SW480 (cell line): ENCODE measurements at regions not wholly inside any gene's neighbourhood (a gene's known extent, or its start where the extent isn't known, plus 50 kb on each side); places are given as distances from the start of the nearest gene placed in this dataset.

Source experiments
- DNase-seq: peaks from one replicate; pipeline ENCODE4 v3.0.0-alpha.2; 2016; ENCODE audit warnings: low spot score

DNA sequence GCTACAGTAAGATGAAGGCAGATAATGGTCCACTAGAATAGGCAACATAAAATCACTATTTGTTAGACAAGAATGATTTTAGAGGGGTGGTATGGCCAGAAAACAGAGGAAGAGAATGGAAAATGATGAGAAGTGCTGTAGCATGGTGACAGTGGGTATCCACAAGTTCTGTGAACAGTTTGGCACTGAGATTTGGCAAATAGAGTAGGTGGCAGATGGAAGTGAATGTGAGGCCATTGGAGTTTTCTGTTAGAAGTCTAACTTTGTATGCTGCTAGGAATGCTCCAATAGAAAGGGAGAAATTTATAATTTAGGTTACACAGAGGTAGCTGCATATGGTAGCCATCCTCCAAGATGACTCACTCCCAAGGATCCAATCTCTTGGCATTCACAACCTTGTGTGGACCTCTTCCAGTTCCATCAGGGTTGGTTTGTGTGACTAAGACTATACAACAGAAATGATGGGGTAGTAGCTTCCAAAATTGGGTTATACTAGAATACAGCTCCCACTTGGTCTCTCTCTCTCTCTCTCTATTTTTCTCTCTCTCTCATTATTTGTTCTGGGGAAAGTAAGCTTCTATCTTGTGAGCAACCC lies 646.9 kb upstream of the ZNF608 start:
- DNase-seq = no peak

DNA sequence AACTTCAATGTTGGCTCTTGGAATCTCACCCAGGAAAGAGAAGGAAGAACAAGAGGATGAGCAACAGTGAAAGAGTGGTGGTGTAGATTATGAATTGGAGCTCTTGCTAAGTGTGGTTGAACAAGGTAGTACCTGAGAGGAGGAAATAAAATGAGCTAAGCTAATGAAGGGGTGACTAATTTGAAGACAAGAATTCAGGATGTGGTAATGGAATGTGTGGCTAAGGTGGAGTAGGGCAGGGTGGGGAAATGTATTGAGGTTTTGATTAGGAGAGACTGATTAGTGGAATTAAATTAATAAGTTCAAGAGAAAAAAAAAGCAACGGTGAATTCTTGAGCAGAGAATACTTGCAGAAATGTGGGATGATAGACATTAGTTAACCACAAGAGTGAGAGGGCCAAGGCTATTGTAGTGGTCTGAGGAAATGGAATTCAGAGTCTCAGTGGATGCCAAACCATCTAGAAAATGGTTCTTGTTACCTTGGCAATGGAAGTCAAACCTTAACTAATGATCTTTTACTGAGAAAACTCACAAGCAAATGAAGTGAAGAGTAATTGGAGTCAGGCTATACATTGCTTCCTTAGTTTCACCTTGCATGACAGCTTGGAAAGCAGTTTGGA lies 648.3 kb upstream of the ZNF608 start:
- DNase-seq = peak; percentile 77

DNA sequence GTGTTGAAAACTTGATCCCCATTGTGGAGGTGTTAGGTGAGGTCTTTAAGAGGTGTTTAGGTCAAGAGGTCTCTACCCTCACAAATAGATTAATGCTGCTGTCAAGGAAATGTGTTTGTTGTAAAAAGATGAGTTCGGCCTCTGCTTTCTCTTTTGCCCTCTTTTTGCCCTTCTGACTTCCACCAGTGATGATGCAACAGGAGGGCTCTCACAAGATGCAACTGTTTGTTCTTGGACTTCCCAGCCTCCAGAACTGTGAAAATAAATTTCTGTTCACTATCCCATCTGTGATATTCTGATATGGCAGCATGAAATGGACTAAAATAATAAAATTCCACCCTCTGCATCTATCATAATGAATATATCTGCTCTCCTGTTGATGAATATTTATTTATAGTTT lies 650.0 kb upstream of the ZNF608 start:
- no peak for DNase-seq

DNA sequence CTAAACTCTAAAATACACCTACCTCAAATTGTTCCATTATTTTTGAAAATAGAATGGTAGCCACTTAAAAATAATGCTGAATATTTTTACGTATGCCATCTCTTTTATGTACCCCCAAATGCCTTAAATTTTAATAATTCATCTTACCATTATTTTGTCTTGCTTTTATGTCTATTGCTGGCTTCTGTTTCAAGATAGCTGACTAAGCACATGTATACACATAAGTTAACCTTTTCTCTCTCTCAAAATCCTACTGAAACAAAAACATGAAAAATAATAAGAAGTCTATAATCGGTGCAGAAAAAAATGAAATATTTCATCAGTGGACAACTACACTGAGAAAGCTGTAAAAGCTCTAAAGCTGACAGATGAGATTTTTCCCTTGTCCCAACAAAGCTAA lies 652.0 kb upstream of the ZNF608 start:
- DNase-seq = no peak

DNA sequence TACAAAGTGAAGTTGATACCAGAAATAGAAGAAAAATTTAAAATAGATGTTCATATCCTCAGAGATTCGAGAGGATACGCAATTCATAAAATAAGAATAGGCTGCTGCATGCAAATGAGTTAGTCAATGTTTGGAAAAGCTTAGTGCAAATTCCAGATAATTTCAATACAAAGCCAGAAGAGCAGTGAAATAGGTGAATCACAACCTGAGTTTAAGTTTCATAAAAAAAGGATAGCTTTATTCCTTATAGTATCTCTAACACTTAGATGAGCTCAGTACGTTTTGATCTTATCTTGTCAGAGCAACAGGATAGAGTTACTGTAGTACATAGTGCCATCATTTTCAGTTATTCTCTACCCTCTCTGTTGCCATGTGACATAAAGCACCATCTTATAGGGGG lies 653.4 kb upstream of the ZNF608 start:
- DNase-seq = no peak

DNA sequence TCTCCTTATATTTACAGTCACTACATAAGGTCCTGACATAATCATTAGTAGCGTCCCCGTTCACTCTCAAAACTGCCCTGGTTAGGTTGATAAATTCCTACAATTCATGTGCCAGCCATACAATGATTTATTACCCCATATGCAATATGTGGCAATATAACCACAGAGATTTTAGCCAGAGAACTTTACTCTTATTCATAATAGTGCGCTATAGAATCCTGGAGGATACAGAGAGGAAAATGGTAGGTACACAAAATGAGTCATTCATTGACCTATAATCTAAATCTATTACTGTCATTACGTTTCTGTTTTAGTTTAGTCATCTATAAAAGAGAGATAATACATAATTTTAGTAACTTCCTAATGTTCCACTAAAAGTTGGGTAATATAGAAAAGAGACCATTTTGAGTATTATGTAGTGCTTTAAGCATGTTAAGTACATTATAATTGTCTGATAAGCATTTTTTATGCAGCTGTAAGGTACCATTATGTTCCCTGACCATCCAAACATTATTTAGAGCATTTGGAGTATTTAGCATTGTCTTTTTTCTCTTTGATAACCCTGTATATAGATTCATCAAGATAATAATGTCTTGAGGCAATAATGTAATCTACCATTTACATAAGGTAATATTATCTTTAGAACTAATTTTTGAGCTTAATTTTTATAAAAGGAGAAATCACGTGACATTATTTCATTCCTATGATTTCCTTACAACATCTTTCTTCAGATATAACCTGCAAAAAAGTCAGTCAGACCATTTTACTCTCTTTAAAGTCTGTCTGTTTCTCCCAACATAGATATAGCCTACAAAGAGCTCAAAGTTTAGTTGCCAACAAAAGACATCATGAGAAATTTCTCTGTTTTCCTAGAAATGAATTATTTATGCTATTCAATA lies 655.5 kb upstream of the ZNF608 start:
- DNase-seq = peak; percentile 85

DNA sequence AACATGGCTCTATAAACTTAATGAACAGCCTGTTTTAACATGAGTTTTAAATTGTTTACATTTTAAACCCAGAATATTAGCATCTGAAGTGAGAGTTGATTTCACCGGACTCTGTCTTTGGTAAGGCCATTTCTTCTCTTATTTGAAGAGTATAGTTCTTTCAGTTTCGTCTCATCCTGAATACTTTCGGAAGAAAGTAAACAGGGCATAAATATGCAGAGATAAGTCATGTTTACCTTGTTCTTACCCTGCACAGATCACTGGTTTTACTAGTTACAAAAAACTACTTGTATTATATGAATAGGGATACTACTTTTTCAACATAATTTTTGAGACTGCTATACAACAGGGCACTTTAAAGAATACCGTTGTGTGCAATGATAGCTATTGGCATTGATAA lies 656.3 kb upstream of the ZNF608 start:
- no peak for DNase-seq

DNA sequence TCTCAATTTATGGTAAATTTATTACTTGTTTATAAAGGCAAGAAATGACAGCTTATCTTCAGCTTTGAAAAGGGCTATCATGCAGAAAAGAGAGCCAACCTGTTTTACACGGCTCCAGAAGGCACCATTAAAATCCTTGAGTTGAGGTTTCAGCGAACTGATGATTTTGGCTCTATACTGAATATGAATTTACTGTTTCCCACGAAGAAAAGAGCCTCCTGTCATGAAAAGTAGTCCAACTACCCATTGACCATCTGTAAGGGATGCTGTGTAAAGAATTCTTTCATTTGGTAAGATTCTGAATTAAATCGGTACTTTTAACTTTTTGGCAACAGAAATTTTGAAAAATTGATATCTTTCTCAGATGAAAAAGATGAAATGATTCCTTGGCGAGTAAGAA lies 657.6 kb upstream of the ZNF608 start:
- DNase-seq = no peak

DNA sequence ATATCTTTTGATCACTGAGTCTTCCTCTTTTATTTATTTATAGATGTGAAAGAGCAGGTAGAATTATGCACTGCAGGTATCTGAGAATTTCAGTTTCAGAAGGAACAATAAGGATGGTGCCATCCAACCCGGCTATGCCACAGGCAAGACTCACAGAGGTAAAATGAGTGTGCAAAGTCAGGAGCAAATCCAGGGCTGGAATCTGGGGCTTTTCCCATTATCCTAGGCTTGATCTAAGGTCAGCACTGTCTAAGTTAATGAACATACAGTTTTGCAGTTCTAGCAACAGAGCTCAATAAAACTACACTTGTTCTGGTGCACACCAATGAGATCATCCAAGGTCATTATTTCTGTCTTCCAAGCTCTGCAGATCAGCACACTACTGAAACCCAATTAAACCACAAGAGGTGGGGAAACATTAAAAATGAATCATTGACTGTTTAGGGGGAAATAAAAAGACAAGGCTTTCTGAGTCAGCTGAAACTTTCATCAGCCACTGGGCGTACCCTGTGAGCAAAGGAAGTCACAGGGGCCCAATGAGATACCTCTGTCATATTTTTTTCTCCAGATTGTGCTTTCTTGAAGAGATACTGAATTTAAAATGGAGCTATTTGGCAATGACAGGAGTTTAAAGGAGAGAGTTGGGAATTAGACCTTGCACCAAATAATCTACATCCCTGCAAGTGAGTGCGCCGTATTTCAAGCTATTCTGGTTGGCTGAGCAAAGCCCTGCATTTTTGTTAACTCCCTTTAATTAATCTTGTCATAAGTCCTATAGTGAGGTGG lies 662.2 kb upstream of the ZNF608 start:
- DNase-seq = peak; percentile 93

DNA sequence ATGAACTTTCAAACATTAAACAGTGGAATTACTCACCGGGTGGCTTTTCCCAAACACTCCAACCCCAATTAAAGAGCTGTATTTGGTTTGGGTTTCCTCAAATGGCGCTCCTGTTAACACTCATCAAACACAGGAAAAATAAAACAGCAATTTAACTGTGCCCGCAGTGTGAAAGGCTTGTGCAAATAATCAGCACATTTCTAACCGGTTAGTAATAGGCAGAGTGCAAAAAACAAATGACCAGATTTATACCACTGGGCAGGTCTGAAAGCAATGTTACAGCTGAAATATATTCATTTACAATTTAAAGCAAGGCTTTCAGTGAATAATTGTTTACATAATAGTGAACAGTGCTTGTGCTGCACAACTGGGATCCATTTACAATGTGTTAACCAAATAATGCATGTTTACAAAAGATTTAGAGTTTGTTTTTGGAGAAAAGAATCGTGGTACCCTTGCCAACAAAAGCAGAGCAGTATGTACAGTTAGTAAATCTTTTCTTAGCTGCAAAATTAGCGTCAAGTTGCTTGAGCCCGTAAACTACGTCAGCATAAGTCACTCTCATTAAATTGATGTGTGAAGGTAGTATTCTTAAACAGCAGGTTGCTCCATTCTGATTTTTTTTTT lies 662.9 kb upstream of the ZNF608 start:
- peak; percentile 92 for DNase-seq

DNA sequence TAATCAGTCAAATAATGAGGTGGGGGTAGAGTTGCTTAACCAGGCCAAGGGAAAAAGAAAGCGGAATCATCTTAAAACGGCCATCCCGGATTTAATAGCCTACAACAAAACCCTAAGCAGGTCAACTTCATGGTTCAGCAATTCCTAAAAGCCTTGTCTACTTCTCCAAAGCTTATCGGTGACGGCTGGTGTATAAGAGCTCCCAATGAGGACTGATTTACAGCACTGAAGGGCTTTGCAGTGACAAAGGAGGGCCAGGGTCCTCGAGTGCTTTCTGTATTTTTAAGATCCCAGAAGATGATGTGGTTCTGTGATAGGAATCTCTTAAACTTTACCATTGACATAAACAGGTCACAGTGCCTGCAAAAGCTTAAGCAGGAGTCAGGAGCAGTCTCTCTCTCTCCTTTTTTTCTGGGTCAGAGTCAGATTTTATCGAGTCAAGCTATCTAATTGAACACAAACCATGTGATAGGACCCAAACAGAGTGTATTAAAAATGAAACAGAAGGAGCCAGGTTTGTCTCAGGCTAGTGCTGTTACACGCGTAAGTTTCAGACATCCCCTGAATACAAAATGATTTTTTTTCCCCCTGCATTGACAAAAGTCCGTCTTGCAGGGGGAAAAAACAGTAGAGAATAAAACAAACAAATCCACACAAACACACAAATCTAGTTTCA lies 663.6 kb upstream of the ZNF608 start:
- no peak for DNase-seq

DNA sequence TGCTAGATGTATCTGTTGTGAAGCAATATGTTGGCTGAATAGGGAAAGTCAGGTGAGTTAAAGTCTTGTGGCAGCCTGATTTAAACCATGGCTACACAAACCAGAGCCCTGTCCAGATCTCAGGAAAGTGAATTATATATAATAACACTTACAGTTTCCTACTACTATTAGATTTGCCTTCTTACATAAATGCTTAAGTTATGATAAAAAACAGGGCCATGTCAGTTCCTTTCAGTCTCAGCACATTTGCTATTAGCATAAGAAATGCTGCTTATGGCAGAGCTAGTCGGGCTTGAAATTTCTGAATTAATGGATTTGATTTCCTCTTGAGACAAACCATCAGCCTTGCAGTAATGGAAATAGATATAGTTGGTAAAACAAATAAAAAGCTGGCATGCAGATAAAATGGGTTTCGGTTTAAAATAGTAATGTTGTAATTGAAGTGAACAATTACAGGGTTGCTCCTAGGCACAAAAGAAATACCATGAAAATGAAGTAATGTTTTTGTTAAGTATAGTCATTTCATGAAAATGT lies 664.2 kb upstream of the ZNF608 start:
- no peak for DNase-seq

DNA sequence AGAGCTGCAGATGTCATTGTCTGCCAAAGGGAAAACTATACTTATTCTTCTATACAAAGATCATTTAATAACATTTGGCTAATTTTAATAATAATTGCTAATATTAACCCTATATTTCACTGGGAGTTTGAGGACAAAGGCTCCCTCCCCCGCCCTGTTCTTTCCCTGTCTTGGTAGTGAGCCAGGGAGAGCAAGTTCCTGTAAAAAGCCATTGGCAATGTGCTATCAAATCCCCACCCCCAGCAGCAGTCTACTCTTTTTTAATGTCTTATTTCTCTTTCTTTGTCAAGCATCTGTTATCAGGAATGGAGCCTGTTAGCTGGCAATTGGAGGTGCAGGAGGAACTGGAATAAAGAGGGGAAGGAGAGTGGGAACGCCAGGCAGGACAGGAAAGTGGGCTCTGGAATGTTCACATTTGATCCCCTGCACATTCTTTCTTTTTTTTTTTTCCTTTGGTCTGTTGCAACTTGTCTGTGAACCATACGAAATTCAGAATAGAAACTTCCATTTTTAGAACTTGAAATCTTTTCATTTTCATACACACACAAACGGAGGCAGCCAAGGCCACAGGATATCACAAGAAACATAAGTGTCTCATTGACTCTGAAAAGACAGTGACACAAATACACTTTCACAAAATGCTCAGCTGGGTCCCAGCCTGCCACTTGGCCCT lies 664.8 kb upstream of the ZNF608 start:
- DNase-seq = no peak

DNA sequence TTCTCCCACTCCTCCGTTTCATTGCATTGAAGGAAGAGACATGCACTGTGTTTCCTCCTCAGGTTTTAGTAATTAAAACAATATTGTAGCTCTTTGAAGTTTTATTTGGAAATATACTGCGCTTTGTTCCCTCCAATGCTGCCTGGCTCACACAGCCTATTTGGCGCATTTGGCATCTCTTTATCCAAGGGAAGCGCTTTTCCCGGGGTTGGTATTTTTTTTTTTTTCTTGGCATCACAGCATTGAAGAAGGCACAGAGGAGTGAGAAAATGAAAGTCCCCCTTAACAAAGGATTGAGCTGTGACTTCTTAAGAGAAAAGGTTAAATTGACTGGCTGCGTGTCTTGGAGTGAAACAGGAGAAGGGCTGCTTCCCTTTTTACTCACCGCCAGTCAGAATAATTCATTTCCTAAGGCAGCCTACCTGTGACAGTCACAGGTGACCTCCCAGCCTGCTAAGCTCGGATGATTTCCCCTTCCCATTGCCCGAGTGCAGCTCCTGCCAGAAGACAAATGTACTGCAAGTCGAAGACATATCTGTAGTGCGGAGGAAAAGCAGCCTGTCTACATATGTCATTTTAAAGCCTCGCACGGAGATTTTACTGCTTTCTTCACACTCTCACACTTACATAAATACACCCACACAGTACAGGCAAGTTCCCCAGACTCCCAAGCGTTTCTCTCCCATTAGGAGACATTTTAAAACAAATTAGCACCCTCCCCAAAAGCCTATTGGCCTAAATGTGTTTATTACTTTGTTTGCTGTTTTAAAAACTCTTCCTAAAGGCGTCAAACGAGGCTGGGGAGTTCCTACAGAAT lies 665.5 kb upstream of the ZNF608 start:
- no peak for DNase-seq

DNA sequence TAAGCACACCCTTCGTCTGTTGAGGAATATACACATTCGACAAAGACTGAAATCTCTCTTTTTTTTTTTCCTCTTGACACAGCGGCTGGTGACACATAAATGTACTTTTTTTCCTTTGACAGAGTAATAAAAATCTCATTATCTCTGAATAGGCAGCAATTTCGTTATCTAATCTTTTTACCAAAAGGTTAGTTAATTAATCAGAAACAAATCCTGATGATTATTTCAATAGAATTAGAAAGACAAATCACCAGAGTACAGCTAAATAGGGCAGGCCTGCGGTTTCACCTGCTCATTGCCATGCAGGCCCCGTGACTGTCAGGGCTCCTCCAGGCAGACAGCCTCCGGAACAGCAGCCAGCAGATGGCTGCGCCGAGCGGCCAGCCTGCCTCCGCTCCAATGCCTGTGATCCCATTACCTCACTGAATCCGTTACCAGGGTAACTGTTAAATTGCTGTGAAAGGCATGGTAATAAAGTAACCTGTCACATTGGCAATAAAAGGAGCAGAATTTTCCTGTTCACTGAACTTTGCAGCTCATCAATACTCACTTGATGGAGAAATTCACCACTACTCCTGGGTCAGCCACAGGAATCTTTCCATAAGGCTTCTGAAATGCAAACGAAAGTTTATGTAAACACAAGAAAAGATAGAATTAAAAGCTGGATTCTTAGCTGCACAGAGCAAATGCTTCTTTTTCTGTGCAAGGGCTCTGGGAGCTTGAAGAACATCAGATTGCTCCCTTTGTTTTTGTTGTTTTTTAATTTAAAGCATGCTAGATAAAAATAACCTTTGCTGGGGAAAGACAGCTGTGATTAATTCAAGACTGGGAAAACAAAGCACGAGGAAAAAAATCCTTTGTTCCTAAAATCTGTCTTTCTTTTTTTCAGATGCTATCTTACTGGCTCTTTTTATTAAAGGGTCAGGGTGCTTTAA lies 666.4 kb upstream of the ZNF608 start:
- DNase-seq = peak; percentile 28

DNA sequence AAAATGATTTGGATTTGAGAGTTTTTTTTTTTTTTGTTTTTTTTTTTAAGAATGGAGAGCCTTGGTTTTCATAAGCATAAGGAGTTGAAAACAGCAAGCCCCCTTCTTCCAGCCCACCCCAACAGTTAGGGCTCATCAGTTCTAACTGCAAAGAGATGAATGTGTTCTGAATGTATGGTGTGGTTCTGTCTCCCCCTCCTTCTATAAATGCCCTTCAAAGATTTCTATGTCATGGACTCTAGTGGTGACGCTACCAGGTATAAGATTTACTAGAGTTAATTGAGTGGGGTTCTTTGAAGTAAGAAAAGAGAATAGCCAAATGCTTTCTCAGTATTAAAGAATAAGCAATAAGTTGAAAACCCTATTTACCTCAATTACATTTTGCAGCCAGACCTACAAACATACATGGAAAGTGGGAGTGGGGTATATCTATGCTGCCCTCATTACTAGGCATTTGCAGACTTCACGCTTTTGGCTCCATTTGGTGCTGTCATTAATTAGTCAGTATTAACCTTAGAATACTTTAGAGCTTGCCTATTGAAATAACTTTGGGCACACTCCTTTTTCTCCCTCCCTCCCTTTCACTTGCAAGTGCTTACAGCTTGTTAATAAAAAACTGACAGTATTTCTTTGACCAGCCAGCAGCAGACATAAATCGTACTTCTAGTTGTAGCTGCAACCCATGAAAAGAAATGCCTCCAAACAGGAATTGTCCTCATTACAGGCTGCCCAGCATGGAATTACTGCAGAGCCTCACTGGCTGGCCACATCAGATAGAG lies 667.2 kb upstream of the ZNF608 start:
- DNase-seq = no peak

DNA sequence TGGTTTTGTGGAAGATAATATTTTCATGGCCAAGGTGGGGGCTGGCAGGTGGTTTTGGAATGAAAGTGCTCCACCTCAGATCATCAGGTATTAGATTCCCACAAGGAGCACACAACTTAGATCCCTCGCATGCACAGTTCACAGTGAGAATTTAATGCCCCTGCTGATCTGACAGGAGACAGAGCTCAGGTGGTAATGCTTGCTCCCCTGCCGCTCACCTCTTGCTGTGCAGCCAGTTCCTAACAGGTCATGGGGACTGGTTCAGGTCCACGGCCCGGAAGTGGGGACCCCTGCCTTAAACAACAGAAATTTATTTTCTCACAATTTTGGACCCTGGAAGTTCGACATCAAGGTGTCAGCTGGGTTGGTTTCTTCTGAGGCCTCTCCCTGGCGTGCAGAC lies 668.7 kb upstream of the ZNF608 start:
- DNase-seq = no peak

DNA sequence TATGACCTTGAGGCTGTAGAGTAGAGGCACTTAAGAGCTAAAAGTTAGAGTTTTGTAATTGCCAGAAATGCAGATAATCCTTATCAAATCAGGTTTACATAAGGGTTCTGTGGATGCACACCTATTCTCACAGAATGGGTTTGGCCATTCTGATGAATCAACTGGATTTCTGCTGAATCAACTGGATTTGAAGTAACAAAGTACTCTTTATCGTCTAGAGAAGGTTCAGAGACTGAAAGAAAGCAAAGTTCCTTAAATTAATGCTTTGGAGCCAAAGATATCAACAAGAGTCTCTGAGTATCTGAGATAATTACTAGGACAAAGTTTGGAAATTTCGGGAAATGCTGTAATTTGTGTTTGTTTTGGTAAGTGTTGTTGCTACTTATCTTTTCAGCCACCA lies 669.6 kb upstream of the ZNF608 start:
- no peak for DNase-seq
